NCI-H2081 (cell line): ENCODE measurements at regions not wholly inside any gene's neighbourhood (a gene's known extent, or its start where the extent isn't known, plus 50 kb on each side); places are given as distances from the start of the nearest gene placed in this dataset.

Experiments used
- DNase-seq, 2 experiments: peaks; one replicate each; lab custom pipeline; 2025; lab: John Stamatoyannopoulos, UW

GRCh38 chr10:53005612-53006345 is 233.2 kb upstream of the MBL2 start:
- DNase-seq: no peak

DNA sequence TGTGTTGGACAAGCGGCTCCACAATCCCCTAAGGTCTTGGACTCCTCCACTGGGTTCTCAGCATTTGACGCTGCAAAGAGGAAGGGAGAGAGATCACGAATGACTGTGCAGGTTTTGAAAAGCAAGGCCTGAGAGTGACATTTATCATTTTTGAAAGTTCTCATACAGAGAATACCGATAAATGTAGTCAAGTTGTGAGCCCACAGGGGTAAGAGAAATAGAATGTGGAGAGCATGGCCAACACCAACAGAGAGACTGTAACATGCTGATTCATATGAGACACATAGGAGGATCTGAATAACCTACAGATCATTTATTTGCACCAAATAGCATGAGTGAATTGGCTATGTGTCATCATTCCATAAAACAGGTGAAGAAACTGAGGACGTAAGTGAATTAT is 230.5 kb upstream of the MBL2 start:
- no peak for DNase-seq

- no peak for DNase-seq
Measured at GRCh38 chr10:52999681-53000080, 227.1 kb upstream of the MBL2 start.

- DNase-seq: no peak
Measured at GRCh38 chr10:52999258-52999657, 226.7 kb upstream of the MBL2 start.

DNA sequence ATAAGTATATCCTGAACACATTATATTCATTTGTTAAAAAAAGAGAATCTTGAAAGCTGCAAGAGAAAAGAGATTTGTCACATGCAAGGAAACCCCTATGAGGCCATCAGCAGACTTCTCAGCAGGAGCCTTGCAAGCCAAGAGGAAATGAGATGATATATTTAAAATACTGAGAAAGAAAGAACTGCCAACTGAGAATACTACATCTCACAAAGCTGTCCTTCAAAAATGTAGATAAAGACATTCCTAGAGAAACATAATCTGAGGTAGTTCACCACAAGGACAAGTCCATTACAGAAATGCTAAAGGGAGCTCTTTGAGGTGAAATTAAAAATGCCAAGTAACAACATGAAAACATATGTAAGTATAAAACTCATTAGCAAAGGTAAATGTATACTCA is 224.4 kb upstream of the MBL2 start:
- DNase-seq: no peak

GRCh38 chr10:52994370-52994769 is 221.8 kb upstream of the MBL2 start:
- DNase-seq: no peak

DNA sequence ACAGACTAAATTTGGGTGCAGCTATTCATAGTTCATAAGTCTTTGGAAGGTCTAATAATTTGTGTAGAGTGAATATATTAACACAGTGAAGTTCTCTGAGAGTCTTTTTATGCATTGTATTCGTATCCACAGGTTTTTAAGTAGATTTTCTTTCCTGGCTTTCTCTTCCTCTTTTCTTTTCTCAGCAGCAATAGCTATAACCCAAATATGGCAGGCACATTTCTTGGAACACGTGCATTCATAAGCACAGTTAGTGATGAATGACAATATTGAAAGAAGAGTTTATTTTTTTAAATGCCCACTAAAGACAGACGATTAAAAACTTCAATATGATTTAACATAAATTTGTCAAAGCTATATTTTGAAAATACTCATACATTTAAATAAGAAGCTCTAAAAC is 220.5 kb upstream of the MBL2 start:
- DNase-seq: no peak

- no peak for DNase-seq
Measured at GRCh38 chr10:52992567-52992966, 220.0 kb upstream of the MBL2 start.

DNA sequence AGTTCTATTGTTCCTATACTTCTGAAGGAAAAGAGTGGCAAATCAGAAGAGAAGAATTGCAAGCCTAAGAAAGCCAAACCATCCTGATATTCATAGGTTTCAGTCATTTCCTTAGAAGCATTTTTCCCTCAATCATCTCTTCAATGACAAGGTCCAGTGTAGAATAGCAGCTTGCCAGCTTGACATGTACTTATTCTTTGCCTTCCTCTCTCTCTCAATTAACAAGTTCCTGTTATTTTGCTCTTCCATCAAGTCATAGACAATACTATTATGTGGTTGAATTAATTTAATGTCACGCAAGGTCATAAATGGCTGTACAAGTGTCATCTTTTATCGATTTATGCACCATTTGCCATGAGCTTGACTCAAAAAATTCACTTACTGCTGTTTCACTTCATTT is 216.3 kb upstream of the MBL2 start:
- no peak for DNase-seq

DNA sequence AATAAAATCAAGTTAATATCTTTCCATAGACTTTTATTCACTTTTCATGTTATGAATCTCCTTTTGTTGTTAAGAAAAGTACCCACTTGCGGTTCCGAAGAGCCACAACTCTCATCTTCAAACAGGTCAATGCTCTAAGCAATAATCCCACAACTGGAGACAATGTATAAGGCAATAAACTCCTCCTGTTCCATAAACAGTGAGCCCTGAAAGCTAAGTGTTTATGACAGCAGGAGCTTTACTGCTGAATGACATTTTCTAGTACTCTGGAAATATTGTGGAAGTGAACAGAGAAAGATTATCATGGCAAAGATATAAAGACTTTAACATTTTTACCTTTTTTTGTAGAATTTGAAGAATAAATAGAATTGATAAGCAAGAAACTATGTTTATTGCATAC is 213.5 kb upstream of the MBL2 start:
- DNase-seq: no peak

DNA sequence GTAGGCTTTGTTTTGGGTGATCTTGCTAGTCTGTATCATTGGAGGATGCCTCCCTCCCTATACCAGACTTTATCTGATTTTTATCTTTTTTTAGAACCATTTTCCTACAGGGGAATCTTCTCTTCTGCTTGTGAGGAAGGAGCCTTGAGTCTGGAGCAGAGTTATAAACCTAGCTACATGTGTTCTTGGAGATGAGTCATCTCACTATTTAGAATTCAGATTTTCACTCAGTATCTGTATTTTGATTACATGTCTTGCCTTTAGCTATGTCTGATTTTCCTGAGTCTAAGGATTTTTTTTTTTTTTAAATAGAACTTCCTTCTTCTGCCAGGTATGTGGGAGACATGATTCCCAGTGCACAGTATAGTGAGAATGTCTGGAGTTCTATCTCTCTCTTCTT is 211.6 kb upstream of the MBL2 start:
- DNase-seq: no peak

- no peak for DNase-seq
Measured at GRCh38 chr10:52979295-52979990, 206.9 kb upstream of the MBL2 start.

DNA sequence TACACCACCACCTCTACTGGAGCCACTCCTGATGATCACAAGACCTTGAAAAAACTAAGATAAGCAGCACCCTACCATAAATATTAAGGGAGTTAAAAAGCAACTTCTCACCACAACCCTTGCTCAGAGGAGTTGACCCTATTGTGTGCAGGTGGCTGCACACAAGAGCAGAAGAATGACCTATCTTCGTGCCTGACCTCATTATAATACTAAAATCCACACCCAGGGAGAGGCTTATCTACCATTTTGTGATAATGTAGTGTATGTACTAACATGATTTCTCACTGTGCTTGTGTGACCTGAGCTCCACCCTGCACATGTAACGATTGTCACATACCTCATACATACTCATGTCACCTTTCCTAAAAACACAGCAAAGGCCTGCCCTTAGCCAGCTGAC is 205.0 kb upstream of the MBL2 start:
- no peak for DNase-seq

- DNase-seq: no peak
Measured at GRCh38 chr10:52967806-52968795, 195.5 kb upstream of the MBL2 start.

DNA sequence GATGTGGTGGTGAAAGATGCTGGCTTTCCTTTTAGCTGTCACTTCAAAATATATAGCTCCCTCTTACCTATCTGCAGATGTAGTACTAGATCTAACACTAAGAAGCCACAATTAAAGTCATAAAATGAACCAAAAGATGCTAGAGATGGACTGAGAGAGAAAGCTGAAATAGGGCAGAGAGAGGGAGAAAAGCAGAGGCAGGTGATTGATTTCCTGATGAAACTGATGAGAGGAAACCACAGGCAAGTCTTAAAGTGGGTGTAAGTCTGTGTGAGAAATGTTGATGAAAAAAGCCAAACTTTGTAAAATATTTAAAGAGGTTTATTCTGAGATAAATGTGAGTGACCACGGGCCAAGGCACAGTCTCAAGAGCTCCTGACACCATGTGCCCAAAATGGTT is 194.3 kb upstream of the MBL2 start:
- no peak for DNase-seq

- DNase-seq: no peak
Measured at GRCh38 chr10:52965938-52966401, 193.4 kb upstream of the MBL2 start.

DNA sequence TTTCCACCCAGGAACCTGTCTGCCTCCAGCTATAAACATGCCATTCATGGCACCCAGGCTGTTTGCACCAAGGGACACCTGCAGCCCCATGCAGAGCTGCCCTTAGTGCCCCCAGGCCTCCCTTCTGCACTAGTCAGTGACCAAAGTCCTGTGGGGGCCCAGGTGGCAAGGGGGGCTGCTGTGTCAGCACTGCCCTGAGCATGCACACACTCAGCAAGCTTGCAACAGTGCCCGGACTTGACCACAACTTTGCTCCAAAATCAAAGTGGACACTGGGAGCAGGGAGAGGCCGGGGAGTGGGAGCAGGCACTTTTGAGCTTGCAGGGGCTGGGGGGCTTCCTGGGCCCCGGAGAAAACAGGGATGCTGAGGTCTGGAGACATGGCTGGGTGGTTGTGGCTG is 192.9 kb upstream of the MBL2 start:
- no peak for DNase-seq

DNA sequence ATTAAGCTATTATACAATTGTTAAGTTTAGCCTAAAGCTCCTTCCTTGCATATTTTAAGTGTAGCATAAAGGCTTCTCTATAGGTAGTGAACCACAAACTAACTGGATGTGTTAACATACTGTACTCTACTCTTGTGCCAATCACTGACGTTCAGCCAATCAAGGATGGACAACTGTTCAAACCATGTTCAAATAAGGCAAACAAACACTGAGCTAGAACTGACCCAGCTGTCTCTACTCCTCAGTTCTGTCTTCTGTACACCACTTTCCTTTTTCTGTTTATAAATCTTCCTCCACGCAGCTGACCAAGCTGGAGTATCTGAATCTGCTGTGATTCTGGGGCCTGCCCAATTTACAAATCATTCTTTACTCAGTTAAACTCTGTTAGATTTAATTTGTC is 188.7 kb upstream of the MBL2 start:
- no peak for DNase-seq

DNA sequence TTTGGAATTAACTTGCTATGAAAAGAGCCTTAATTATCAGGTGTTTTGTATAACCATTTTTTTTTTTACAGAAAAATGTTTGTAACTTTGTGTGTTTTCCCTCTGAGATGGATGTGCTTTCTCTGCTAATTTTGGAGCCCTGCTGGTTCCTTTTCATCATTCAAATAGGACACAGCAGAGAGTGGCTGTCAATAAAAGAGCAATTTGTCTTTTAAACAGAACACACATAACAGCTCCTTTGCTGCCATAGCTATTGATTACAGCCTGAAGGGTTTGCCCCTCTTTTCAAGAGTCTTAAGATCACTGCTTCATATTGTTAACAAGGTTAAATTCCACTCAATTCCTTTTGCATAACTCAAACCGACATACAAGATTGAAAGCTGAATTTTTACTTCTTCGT is 187.2 kb upstream of the MBL2 start:
- peak in 1 of 2 experiments; percentile 1 for DNase-seq

- no peak for DNase-seq
Measured at GRCh38 chr10:52956861-52957260, 184.3 kb upstream of the MBL2 start.

- DNase-seq: no peak
Measured at GRCh38 chr10:52956461-52956860, 183.9 kb upstream of the MBL2 start.

DNA sequence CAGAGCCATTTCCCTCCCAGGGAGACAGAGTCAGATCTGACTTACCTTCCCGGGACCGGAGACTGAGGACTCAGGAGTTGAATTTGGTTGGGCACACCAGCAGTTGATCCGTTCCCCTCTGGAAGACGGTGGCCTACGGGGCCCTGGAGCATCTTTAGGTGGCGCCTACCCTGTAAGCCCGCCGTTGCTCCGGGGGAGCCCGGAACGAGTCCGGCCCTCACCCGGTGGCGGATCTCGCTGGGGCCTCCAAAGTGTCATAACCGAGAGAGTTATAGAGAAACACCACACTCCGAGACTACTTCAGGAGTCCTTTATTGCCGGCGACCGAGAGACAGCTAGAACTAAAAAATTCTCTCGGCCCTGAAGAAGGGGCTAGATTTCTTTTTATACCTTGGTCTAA is 182.8 kb upstream of the MBL2 start:
- DNase-seq: no peak

DNA sequence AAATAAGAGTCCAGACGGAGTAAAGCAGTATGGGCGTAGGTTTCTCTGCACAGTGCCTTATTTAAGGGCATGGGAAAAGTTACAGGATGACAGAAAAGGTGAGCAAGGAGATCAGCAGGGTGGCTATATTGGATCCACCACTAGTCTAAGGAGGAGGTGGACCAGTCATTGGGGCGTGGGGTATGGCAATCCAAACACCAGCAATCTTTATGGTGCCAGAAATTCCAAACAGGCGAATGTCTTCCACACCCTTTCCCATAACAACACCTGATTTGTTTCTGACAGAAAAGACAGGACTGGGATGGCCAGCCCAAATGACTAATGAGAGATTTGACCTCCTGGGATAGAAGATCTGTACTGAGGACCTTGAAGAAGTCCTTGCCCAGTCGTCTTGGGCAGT is 181.8 kb upstream of the MBL2 start:
- no peak for DNase-seq
